GM12878 (cell line): ENCODE measurements at regions not wholly inside any gene's neighbourhood (a gene's known extent, or its start where the extent isn't known, plus 50 kb on each side); places are given as distances from the start of the nearest gene placed in this dataset.

ENCODE experiments used
- CBFB ChIP-seq: IDR thresholded peaks from 2 replicates; pipeline ENCODE4 v1.6.1; 2016; ENCODE audit warnings: antibody characterized with exemption, low read depth
- CUX1 ChIP-seq: IDR thresholded peaks from 2 replicates; pipeline ENCODE4 v1.6.1; 2012; ENCODE audit warnings: improper control_type of control experiment, low read depth, low read length; ENCODE audit not compliant: insufficient replicate concordance
- ELK1 ChIP-seq: IDR thresholded peaks from 2 replicates; pipeline ENCODE4 v1.6.1; 2012; ENCODE audit warnings: low read depth, low read length, improper control_type of control experiment
- KLF5 ChIP-seq: fragments of 450-650 bp; IDR thresholded peaks from 2 replicates; pipeline ENCODE4 v1.6.1; 2014; ENCODE audit warnings: mild to moderate bottlenecking; ENCODE audit not compliant: partially characterized antibody
- NR2F1 ChIP-seq: fragments of 450-650 bp; conservative IDR thresholded peaks from 2 replicates; pipeline ENCODE4 v1.6.1; 2017; ENCODE audit warnings: mild to moderate bottlenecking
- PBX3 ChIP-seq: IDR thresholded peaks from 2 replicates; pipeline ENCODE4 v1.6.1; 2011; ENCODE audit warnings: mild to moderate bottlenecking, low read depth, low read length, moderate library complexity; ENCODE audit not compliant: insufficient replicate concordance
- RFX5 ChIP-seq: IDR thresholded peaks from 2 replicates; pipeline ENCODE4 v1.6.1; 2011; ENCODE audit warnings: low read depth, low read length, improper control_type of control experiment
- SREBF1 ChIP-seq: IDR thresholded peaks from 2 replicates; pipeline ENCODE4 v1.6.1; 2012; ENCODE audit warnings: mild to moderate bottlenecking, low read length
- TAF1 ChIP-seq: IDR thresholded peaks from 2 replicates; pipeline ENCODE4 v1.6.1; 2011; ENCODE audit warnings: mild to moderate bottlenecking, low read depth, low read length, borderline replicate concordance
- TCF12 ChIP-seq: IDR thresholded peaks from 2 replicates; pipeline ENCODE4 v1.6.1; 2011; ENCODE audit warnings: low read depth, mild to moderate bottlenecking, low read length
- ZBED1 ChIP-seq: IDR thresholded peaks from 2 replicates; pipeline ENCODE4 v1.6.1; 2016; ENCODE audit warnings: borderline replicate concordance
- ZBTB33 ChIP-seq: fragments of 450-650 bp; IDR thresholded peaks from 2 replicates; pipeline ENCODE4 v1.6.1; 2017; ENCODE audit warnings: mild to moderate bottlenecking
- ZNF384 ChIP-seq: IDR thresholded peaks from 2 replicates; pipeline ENCODE4 v1.6.1; 2012; ENCODE audit warnings: low read depth, mild to moderate bottlenecking, low read length, improper control_type of control experiment, borderline replicate concordance
- TF ChIP-seq, protein P1 (sequence below): fragments of 450-650 bp; formaldehyde crosslinking; IDR thresholded peaks from 2 replicates; pipeline ENCODE4 v1.4.0; 2020; ENCODE audit warnings: mild to moderate bottlenecking, moderate library complexity
- TF ChIP-seq, protein P2 (sequence below): fragments of 450-650 bp; IDR thresholded peaks from 2 replicates; pipeline ENCODE4 v1.6.1; 2017; ENCODE audit warnings: borderline replicate concordance

DNA sequence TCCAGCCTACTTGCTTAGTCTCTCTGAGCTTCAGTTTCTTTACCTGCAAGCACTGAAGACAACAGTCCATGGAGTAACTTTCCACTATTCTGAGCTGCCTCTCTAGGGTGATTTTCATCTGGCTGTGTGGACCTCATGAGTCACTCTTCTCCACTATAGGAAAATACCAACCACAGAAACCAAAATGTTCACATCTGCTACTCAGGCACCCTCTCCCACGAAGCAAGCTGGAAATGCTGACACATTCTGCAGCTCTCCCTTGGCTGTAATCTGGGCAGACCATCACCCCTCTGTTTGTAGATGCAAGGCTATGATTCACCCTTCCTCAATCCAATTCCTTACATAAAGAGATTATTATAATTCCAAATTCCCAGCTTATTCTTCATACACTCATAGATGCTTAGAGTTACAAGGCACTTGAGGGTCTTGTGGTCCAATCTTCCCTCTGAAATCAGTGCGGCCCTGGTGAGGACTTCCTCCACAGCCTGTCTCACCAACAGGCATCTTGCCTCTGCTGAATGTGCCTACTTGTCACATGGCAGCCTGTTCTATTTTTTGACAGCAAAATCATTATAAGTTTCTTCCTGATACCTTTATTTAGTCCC lies 97.0 kb upstream of the LNX1 start (continued):
- TF ChIP-seq NR2F1 = no peak
- TF ChIP-seq, protein P1, sequence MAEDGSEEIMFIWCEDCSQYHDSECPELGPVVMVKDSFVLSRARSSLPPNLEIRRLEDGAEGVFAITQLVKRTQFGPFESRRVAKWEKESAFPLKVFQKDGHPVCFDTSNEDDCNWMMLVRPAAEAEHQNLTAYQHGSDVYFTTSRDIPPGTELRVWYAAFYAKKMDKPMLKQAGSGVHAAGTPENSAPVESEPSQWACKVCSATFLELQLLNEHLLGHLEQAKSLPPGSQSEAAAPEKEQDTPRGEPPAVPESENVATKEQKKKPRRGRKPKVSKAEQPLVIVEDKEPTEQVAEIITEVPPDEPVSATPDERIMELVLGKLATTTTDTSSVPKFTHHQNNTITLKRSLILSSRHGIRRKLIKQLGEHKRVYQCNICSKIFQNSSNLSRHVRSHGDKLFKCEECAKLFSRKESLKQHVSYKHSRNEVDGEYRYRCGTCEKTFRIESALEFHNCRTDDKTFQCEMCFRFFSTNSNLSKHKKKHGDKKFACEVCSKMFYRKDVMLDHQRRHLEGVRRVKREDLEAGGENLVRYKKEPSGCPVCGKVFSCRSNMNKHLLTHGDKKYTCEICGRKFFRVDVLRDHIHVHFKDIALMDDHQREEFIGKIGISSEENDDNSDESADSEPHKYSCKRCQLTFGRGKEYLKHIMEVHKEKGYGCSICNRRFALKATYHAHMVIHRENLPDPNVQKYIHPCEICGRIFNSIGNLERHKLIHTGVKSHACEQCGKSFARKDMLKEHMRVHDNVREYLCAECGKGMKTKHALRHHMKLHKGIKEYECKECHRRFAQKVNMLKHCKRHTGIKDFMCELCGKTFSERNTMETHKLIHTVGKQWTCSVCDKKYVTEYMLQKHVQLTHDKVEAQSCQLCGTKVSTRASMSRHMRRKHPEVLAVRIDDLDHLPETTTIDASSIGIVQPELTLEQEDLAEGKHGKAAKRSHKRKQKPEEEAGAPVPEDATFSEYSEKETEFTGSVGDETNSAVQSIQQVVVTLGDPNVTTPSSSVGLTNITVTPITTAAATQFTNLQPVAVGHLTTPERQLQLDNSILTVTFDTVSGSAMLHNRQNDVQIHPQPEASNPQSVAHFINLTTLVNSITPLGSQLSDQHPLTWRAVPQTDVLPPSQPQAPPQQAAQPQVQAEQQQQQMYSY (CRISPR knock-in tag) = no peak
- TF ChIP-seq ZNF384 = no peak
- TF ChIP-seq, protein P2, sequence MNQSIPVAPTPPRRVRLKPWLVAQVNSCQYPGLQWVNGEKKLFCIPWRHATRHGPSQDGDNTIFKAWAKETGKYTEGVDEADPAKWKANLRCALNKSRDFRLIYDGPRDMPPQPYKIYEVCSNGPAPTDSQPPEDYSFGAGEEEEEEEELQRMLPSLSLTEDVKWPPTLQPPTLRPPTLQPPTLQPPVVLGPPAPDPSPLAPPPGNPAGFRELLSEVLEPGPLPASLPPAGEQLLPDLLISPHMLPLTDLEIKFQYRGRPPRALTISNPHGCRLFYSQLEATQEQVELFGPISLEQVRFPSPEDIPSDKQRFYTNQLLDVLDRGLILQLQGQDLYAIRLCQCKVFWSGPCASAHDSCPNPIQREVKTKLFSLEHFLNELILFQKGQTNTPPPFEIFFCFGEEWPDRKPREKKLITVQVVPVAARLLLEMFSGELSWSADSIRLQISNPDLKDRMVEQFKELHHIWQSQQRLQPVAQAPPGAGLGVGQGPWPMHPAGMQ = no peak
- no peak for TF ChIP-seq SREBF1
- TF ChIP-seq CBFB = peak; percentile 85
- no peak for TF ChIP-seq KLF5
- TF ChIP-seq RFX5 = no peak
- TF ChIP-seq ELK1 = no peak
- peak; percentile 58; the same call in 1 of the 2 replicates for TF ChIP-seq TCF12
- no peak for TF ChIP-seq CUX1
- 0 out of 2 replicates have a peak, but pooled peaks have one; percentile 22 for TF ChIP-seq ZBED1
- TF ChIP-seq ZBTB33 = no peak
- no peak for TF ChIP-seq PBX3
- no peak for TF ChIP-seq TAF1
